HG03064 (cell line): ENCODE measurements at regions not wholly inside any gene's neighbourhood (a gene's known extent, or its start where the extent isn't known, plus 50 kb on each side); places are given as distances from the start of the nearest gene placed in this dataset.

Source experiments
- ATAC-seq: cut with Tn5 transposase; IDR thresholded peaks from one replicate; pipeline ENCODE4 v1.9.1; 2021; ENCODE audit warnings: low read depth; ENCODE audit not compliant: unreplicated experiment

DNA sequence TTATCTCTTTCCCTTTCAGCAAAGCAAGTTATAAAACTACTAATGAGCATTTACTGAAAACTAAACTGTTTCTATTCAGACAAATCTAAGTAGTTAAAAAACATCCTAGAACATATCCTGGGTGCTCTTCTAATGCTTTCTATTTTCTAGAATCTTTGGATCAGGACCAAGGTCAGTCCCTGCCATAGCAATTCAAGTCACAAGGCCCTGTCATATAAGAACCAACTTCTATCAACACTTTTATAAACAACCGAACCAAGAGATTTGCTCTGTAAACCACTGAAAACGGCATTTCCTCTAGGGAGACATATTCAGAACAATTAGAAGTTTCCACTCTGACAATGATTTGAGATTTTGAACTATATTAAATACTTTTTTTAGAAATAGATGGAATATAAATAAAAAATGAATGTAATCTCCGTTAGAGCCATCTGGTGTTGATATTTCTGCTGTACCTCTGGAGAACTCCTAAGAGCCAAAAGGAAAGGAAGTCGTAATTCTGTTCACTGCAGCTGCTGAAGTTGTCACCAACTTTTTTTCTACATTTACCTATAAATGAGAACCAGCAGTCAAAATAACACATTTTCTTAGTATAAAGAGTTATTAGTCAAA is 51.4 kb upstream of the LGSN start:
- ATAC-seq, result no peak

DNA sequence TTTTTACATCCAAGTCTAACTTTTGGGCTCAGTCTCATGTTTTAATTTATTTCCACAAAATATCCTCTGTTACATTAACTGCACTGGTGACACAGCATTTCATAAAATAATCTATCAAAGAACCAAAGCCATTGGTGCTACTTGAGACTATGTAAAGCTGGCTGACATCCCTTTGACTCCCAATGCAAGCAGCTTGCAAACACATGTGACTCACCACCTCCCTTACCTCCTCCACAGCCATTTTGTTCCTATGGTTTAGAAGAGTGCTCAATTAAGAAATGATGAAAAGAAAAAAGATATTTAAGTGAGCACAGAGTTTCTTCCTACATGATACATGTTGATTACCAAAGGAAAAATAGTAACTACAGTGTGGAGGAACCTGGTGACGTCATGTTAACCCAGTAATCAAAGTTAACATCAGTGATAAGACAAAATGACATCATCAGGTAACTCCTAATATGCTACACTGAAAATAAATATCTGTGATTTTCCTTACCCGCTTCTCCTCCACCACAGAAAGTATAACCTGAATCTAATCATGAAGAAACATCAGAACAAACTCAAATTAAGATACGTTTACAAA is 53.3 kb upstream of the LGSN start:
- no peak for ATAC-seq

DNA sequence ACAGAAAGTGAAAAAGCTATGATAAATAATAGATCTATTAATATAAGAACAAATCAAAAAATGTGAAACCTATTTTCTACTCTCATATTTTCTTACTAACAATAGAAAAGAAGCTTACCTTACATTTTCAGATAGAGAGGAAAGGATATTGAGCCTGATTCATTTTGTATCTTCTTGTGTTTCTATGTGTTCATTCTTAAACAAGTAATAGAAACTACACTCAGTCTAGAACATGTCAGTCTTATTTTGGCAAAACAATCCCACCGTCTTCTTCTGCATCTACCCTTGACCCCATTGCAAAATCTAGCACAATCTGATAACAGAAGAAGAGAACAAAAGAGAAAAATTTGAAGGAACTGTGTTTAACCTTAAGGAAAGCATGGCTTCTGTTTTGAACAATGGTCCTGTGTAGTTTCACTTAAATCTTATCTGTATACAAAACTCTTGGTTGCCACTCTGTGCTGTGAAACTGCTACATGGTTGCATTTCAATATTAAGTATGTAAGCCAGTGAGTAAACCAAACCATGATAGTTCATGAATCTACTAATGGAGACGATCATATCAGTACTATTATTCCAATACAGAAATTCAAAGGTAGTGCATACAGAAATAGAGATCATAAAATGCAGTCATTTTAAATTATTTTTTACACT is 69.5 kb upstream of the LGSN start:
- no peak for ATAC-seq

DNA sequence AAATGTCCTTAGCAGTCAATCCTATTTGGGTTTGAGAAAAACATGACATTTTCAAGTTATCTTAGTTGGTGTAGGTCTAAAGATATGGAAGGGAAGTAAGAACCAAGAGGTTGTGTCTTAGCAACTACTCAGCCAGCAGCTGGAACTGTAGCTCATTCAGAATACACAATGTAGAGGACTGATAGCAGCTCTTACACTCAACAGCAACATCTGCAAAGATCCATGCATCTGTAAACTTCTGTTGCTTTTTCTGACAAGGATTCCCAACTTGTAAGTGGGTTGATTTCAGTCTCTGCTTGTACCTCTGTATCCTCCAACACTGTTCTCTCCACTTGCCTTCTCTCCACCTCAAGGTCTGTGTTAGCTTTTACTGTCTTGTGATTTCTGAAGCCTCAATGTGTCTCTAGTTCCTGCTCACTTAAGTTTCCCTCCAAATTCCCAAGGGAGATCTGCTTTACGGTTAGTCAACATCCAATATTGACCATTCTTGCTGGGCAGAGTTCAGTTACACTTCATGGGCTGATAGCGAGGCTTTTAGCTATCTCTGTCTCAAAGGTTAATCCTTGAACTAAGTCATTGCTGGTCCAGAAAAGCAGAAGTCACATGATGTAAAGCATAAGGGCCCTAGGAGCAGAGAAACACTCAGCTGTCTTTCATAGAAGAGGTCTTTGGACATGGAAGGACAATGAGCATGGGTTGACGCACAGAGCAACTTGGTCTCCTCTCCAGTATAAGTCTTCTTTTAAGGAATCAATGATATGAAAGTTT is 71.6 kb upstream of the LGSN start:
- no peak for ATAC-seq

DNA sequence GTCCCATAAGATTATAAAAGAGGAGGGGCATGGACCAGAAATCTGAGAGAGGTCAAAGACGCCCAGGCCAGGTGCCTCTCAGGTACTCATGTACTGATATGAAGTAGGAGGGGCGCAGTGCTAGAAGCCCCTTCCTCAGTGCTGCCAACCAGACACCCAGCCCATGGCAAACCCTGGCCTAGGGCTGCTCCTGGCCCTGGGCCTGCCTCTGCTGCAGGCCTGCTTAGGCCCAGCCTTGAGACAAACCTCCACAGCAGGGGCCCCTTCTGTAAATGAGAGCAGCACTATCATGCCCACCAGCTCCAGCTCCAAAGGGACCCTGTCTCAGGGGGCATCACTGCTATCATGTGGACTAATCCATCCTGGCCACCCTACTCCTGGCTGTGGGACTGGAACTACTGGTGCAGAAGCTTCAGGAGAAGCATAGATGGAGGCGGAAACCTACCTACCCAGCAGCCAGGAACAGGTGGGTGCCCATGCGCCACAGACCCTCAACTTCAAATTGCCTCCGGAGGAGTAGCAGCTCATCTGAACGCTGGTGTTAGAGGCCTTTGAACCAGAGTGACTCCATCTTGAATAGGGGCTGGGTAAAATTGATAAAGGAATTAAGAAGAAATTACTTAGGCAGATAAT is 72.4 kb upstream of the LGSN start:
- ATAC-seq, result no peak

DNA sequence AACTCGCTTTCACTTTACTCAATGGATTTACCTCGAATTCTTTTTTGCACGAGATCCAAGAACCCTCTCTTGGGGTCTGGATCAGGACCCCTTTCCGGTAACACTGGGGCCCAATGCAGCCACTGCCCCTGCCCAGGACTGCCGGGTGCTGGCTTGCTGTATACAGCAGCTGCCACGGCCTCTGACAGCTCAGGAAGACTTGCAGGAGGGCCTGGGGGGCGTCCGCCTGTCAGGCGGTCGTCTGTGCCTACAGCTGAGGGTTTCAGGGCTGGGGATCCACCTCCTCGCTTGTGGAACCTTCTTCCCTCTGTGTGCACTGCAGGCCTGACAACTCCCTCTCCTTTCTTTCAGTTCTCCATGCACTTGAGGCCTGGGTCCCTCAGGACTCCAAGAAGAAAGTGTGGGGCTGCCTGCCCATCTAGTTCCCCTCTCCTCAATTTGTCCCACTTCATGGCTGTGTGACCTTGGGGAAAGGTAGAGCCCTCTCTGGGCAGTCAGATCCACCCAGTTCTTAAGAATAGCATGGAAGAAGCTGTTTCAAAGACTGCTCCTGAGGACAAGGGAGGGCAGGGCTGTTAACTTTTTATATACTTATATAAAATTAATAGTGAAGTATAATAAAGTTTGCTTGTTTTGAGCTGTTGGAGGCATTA is 75.0 kb upstream of the LGSN start:
- no peak for ATAC-seq

DNA sequence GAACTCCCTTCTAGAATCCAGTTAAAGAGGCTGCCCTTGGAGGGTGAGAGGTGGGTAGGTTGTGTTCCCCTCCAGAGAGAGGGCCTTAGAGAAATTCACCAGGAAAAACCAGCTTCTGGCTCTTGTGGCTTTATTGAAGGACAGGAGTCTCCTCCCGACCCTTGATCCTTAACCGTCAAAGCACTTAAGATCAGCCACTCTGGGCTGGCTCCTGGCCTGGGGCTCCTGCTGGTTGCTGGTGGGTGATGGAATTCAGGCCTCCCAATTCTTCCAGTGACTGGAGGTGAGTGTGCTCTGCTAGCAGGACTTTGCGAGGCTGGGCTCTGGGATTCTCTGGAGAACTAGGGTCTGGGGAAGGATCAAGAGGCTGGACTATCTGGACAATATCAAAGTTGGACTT is 75.6 kb upstream of the LGSN start:
- no peak for ATAC-seq

DNA sequence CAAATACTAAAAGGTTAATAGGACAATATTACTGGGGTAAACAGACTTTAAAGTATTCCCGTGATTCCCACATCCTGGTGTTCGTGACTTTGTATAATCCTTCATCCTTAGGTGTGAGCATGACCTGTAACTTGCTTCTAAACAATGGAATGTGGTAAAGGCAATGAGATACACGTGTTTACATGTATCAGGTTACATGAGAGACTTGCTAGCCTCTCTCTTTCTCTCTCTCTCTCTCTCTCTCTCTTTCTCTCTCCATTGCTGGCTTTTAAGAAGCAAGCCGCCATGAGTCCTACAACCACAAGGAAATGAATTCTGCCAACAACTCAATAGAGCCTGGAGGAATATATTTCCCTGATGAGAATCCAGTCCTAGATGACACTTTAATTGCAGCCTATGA is 83.9 kb upstream of the LGSN start:
- no peak for ATAC-seq

DNA sequence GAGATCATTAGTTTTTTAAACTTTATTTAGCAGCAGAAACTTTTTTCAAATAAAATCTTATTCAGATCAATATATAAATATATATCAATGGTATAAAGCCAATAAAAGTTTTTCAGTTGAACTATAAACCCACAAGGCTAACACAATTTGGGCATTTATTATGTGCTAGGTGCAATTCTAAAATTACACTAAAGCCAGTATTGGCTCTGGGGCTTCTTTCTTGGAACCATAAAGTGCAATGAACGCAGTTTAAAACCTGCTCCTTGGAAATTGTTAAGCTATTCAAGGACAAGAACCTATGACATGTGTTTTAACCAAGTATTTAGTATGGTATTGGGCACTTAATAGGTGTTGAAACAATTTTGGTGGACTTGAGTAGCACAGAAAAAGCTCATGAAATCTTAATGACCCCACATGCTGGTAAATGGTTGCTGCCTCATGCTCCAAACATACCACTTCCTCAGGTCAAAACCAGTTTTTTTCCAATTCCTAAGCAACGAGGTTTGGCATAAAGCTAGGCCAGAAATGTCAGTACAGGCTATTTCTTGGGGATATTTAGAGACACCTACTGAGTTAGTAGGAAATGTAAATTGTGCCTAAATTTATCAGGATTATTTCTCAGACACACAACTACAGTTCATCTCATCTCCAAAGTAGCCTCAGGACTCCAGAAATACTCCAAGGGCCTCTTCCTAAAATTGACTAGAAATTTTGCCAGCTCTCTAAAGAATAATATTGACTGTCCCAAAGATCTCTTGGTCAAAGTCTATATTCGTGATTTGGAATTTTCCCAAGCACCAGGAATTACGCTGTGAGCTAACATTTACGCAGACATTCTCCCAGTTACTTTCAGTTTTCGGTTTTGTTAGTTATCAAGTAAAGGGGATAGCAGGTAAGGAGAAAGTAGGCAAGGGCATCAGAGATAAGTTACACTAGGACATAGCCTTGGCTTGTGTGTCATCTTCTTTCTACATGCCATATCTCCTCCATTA is 90.9 kb upstream of the LGSN start:
- no peak for ATAC-seq

DNA sequence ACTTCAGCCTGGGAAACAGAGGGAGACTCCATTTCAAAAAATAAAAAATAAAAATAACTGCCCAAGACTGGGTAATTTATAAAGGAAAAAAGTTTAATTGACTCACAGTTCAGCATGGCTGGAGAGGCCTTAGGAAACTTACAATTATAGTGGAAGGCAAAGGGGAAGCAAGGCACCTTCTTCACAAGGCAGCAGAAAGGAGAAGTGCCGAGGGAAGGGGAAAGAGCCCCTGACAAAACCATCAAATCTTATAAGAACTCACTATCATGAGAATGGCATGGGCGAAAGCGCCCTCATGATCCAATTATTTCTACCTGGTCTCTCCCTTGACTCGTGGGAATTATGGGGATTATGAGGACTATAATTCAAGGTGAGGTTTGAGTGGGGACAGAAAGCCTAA is 95.5 kb upstream of the LGSN start:
- no peak for ATAC-seq

DNA sequence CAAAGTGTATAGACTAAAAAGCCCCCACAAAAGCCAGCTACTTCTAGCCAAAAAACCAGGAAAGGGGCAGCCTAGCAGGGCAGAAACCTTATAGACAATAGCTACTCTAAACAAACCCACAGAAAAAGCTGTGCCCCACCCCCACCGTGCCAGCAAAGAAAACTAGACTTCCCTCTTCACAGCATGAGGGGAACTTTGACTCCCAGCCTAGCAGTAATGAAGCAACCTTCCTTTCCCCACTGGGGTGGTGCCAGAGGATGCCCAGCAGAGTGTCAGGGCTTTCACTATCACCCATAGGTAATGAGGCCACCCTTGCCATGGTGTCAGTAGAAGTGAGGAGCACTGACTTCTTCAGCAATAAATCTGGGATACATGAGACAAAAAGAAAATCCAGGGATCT is 99.0 kb upstream of the LGSN start:
- ATAC-seq, result no peak

DNA sequence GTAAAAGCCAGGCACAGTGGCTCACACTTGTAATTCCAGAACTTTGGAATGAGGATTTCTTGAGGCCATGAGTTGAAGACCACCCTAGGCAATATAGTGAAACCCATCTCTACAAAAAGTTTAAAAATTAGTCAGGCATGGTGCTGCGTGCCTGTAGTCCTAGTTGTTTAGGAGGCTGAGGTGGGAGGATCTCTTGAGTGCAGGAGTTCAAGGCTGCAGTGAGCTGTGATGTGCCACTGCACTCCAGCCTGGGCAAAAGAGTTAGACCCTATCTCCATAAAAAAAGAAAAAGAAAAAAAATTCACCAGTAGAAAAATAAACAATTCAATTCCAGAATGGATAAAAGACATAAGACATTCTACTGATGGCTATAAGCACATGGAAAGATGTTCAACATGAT is 104.9 kb upstream of the LGSN start:
- ATAC-seq, result no peak

DNA sequence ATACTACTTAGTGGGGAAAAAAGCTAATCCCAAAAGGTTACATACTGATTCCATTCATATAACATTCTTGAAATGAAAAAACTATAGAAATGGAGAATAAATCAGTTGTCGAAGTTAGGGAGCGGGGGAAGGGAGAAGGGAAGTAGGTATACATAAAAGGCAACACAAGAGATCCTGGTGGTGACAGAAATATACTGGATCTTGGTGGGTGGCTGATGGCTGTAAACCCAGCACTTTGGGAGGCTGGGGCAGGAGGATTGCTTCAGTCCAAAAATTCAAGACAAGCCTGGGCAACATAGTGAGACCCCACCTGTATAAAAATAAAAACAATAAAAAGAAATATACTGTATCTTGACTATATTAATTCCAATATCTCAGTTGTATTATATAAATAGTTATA is 105.7 kb upstream of the LGSN start:
- ATAC-seq, result no peak

DNA sequence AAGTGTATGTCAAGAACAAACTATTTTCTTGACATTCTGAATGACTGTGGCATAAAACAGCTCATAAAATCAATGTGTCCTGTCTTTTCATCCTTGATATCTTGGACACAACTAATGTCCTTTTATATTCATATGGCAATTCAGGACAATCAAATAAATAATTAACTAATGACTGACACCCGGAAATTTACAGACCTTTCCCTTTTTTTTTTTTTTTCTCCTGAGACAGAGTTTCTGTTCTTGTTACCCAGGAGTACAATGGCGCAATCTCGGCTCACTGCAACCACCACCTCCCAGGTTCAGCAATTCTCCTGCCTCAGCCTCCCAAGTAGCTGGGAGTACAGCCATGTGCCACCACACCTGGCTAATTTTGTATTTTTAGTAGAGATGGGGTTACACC is 107.1 kb upstream of the LGSN start:
- ATAC-seq, result no peak

DNA sequence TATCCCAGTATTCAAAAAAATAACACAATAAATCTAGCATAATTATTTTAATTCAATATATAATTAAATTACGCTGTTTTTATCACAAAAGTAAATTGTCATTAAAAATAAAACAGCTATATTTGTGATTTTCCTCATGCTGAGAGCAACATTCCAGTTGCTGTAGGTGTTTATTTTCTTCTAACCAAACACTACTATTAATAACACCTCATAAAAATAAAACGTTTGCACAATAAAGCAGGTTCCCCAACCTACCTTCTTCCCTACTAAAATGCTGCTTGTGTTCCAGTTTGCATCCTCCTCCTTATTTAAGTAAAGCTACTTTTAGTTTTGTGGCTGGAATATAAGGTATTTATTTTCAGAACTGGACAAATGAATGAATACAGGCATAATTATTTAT is 108.2 kb upstream of the LGSN start:
- ATAC-seq, result no peak

DNA sequence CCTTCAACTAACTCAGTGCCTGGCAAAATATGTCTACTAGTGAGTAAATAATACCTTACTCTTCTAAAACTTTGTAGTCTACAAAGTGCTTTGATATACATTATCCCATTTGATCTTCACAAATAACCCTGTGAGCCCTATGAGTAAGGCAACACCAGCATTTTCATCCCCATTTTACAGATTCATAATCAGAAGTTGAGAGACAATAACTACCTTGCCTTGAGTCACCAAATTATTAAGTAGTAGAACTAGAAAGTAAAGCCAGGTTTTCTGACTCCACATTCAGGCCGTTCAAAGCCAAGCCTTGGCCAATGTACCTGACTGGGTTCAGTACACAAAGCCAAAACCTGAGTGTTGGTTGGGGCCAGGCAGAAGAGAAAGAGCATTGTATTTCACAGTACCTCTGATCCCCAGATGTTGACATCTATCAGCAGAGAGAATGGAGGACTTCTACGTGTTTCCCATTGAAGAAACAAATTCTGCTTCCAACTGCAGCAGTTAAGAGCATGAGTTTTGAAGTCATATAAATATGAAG is 111.3 kb upstream of the LGSN start:
- ATAC-seq, result no peak

DNA sequence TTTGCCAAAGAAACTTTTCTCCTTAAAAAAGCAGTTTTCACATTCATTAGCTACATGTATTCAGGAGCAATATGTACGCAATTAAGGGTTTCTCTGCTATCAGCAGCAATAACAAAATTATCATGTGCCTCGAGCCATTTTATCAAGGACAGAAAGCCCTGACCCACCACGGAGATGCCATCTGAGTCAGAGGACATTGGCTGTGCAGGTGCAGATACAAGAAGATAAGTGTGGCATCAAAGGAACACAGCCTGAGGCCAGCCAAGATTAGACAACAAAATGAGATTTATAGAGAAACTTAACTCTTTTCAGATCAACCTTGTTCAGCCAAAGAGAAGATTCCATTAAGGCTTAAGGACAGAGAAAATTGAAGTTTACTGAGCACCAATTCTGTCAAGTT is 115.2 kb upstream of the LGSN start:
- no peak for ATAC-seq

DNA sequence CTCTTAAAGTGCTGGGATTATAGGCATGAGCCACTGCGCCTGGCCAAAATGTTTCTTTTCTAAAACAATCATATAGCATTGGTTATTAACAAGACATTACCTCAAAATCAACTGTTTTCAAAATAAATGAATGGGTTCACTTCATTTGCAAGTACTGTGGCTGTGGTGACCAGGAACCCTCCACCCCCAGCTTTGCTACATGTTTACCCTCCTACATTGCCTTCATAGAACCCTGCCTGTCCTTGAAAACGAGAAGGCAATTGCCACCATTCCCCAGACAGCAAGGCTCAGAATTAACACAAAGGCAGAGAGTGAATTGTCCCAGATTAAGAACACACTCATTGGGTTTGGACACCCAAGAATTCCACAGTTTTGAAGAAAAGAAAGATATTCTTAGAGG is 116.6 kb upstream of the LGSN start:
- ATAC-seq, result no peak

DNA sequence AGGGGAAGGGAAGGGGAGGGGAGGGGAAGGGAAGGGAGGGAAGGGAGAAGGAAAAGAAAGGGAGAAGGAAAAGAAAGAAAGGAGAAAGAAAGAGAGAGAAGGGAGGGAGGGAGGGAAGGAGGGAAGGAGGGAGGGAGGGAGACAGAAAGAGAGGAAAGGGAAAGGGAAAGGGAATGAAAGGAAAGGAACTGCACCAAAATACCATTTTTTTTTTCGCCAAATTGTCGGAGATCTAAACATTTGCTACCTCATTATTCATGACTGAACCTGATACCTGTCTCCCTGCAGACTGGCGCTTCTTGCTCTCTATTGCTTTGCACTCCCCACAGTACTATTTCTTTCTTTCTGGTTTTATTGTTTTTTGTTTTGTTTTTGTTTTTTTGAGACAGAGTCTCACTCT is 117.3 kb upstream of the LGSN start:
- ATAC-seq, result no peak
